ENCODE measurements at regions not wholly inside any gene's neighbourhood (a gene's known extent, or its start where the extent isn't known, plus 50 kb on each side); places are given as distances from the start of the nearest gene placed in this dataset.

GRCh38 chr3:152056073-152056472, 182.6 kb downstream of the SUCNR1 start:
- Mint-ChIP-seq H3K4me1 (peaks cover 4 to 9% of the 10 kb centered on the region in 2 experiments; a peak in 3 of 4 replicates), H3K27ac (no peak overlapping the region), H3K36me3 (ENCODE audit: insufficient read depth in 1 of 3, low read depth in 3 of 3) (no peaks in the 10 kb centered on the region), H3K9me3 (no peaks in the 10 kb centered on the region), H3K27me3 (ENCODE audit: low read depth) (no peaks in the 10 kb centered on the region), H3K4me3 (no peak overlapping the region)
- no peak overlapping the region for H3K14ac ChIP-seq (ENCODE audit: insufficient read depth, low read length)
- H4K20me1 ChIP-seq (ENCODE audit: control insufficient read depth, insufficient read depth, insufficient read length) = no peaks in the 10 kb centered on the region
- H3K27ac ChIP-seq (ENCODE audit: insufficient read length, low read depth, low read length) = no peak overlapping the region
- H2AK5ac ChIP-seq (ENCODE audit: insufficient read length, low read length) = no peak overlapping the region
- no peak overlapping the region for H2BK120ac ChIP-seq (ENCODE audit: low read depth, low read length, poor library complexity, severe bottlenecking)
- no peak overlapping the region for H4K8ac ChIP-seq (replicated peaks; ENCODE audit: insufficient read length, low read depth, low read length)
- no peak for TF ChIP-seq CTCF (conservative IDR thresholded peaks at IDR 0.05)
- no peak overlapping the region for H3K56ac ChIP-seq (ENCODE audit: insufficient read length, low read depth, low read length)
- no peaks in the 10 kb centered on the region for H3K27me3 ChIP-seq (ENCODE audit: insufficient read depth, low read length)
- no peak overlapping the region for H2BK12ac ChIP-seq (ENCODE audit: insufficient read length, low read depth, low read length)
- H3K18ac ChIP-seq (ENCODE audit: insufficient read length, low read depth, low read length) = no peak overlapping the region
- no peaks in the 10 kb centered on the region for H3K79me2 ChIP-seq (ENCODE audit: insufficient read depth, low read length)
- no CpG with 5 or more reads among the region's 3 CpGs for WGBS (ENCODE audit: extremely low coverage, insufficient read length, low lambda C conversion rate)
- no peak for DNase-seq
- H3K23ac ChIP-seq (ENCODE audit: insufficient read length, low read depth, low read length) = no peak overlapping the region
- no peaks in the 10 kb centered on the region for H3K23me2 ChIP-seq (ENCODE audit: insufficient read length, low read depth, low read length, poor library complexity, severe bottlenecking)
- no peak overlapping the region for H3K4me2 ChIP-seq (ENCODE audit: insufficient read depth, insufficient read length, low read length)
- H3K4me1 ChIP-seq (ENCODE audit: insufficient read depth, low read length) = no peaks in the 10 kb centered on the region
- no peak overlapping the region for H3T11ph ChIP-seq (ENCODE audit: low read length)
- no peak overlapping the region for H4K5ac ChIP-seq (ENCODE audit: insufficient read length, low read depth, low read length)
- H3K9me3 ChIP-seq (ENCODE audit: control insufficient read depth, low read depth, low read length) = no peaks in the 10 kb centered on the region
- H3K4ac ChIP-seq (ENCODE audit: low read depth, low read length) = no peak overlapping the region
- H2BK20ac ChIP-seq (ENCODE audit: low read depth, low read length, poor library complexity, severe bottlenecking) = no peak overlapping the region
- no peak overlapping the region for H3K9ac ChIP-seq (ENCODE audit: extremely low read depth, insufficient read length, low read length)
- no peak overlapping the region for H4K91ac ChIP-seq (ENCODE audit: insufficient read length, low read depth, low read length)
- H2BK15ac ChIP-seq (ENCODE audit: low read depth, low read length) = no peak overlapping the region
- H2BK5ac ChIP-seq (ENCODE audit: insufficient read length, low read length) = no peak overlapping the region
- no peak overlapping the region for H2AFZ ChIP-seq (ENCODE audit: low read length)
- H3K79me1 ChIP-seq (ENCODE audit: insufficient read depth, low read depth, low read length, poor library complexity, severe bottlenecking) = no peaks in the 10 kb centered on the region

Measured in H9 (cell line).